Liver (tissue), 8 donors: ENCODE measurements at regions not wholly inside any gene's neighbourhood (a gene's known extent, or its start where the extent isn't known, plus 50 kb on each side); places are given as distances from the start of the nearest gene placed in this dataset.

Experiments
- DNase-seq: peaks from one replicate; pipeline ENCODE4 v3.0.0-alpha.2; 2017; ENCODE audit warnings: low spot score
- H3K27ac ChIP-seq, 2 donors: one replicate each; pipeline ENCODE4 v1.7.0; 2013; ENCODE audit warnings: inconsistent platforms in 2 of 2, low read length in 2 of 2, control low read depth in 1 of 2, low read depth in 1 of 2, mild to moderate bottlenecking in 1 of 2
- H3K27me3 ChIP-seq, 4 donors: one replicate each; pipeline versions ENCODE4 v1.6.1 to v1.7.0; 2013; ENCODE audit warnings: low read length in 3 of 4, inconsistent platforms in 1 of 4, mild to moderate bottlenecking in 1 of 4, moderate library complexity in 1 of 4; ENCODE audit not compliant: control insufficient read depth in 4 of 4, insufficient read depth in 4 of 4
- H3K36me3 ChIP-seq, 4 donors: one replicate each; pipeline versions ENCODE4 v1.6.1 to v1.7.0; 2013; ENCODE audit warnings: low read length in 3 of 4, mild to moderate bottlenecking in 3 of 4, low read depth in 1 of 4, moderate library complexity in 1 of 4; ENCODE audit not compliant: control insufficient read depth in 4 of 4, insufficient read depth in 3 of 4
- H3K4me1 ChIP-seq, 4 donors: one replicate each; pipeline versions ENCODE4 v1.6.1 to v1.7.0; 2013; ENCODE audit warnings: low read length in 3 of 4, mild to moderate bottlenecking in 3 of 4, moderate library complexity in 1 of 4; ENCODE audit not compliant: control insufficient read depth in 4 of 4, insufficient read depth in 4 of 4
- H3K4me3 ChIP-seq, 3 donors: one replicate each; pipeline versions ENCODE4 v1.6.1 to v1.7.0; 2013; ENCODE audit warnings: low read length in 3 of 3, control low read depth in 1 of 3, low read depth in 1 of 3, mild to moderate bottlenecking in 1 of 3
- H3K9ac ChIP-seq, 2 donors: one replicate each; pipeline ENCODE4 v1.7.0; 2013; ENCODE audit warnings: low read length in 2 of 2, mild to moderate bottlenecking in 2 of 2, moderate library complexity in 2 of 2, control low read depth in 1 of 2, low read depth in 1 of 2
- H3K9me3 ChIP-seq, 4 donors: one replicate each; pipeline versions ENCODE4 v1.6.1 to v1.7.0; 2013; ENCODE audit warnings: low read length in 3 of 4; ENCODE audit not compliant: control insufficient read depth in 4 of 4
- EGR1 ChIP-seq, 2 donors: IDR thresholded peaks; 2 replicates each; pipeline ENCODE4 v1.6.1; 2016 to 2018; ENCODE audit warnings: antibody characterized with exemption in 2 of 2, low read depth in 2 of 2
- FOXA1 ChIP-seq: IDR thresholded peaks from 2 replicates; pipeline ENCODE4 v1.6.1; 2016; ENCODE audit warnings: antibody characterized with exemption
- FOXA2 ChIP-seq: IDR thresholded peaks from 2 replicates; pipeline ENCODE4 v1.6.1; 2016; ENCODE audit warnings: antibody characterized with exemption
- GABPA ChIP-seq, 2 donors: IDR thresholded peaks in 1 of 2; conservative IDR thresholded peaks in 1 of 2; 2 replicates each; pipeline ENCODE4 v1.6.1; 2016; ENCODE audit warnings: antibody characterized with exemption in 2 of 2, mild to moderate bottlenecking in 1 of 2, moderate library complexity in 1 of 2
- HNF4A ChIP-seq, 2 donors: conservative IDR thresholded peaks; 2 replicates each; pipeline ENCODE4 v1.6.1; 2016; ENCODE audit warnings: antibody characterized with exemption in 2 of 2, mild to moderate bottlenecking in 2 of 2
- HNF4G ChIP-seq: IDR thresholded peaks from 2 replicates; pipeline ENCODE4 v1.6.1; 2016; ENCODE audit warnings: antibody characterized with exemption
- JUND ChIP-seq, 2 donors: IDR thresholded peaks; 2 replicates each; pipeline ENCODE4 v1.6.1; 2016; ENCODE audit warnings: antibody characterized with exemption in 2 of 2
- NR2F2 ChIP-seq: IDR thresholded peaks from 2 replicates; pipeline ENCODE4 v1.6.1; 2016; ENCODE audit warnings: antibody characterized with exemption
- RAD21 ChIP-seq, 2 donors: IDR thresholded peaks; 2 replicates each; pipeline ENCODE4 v1.6.1; 2016; ENCODE audit warnings: antibody characterized with exemption in 2 of 2, mild to moderate bottlenecking in 2 of 2
- RXRA ChIP-seq, 2 donors: IDR thresholded peaks; 2 replicates each; pipeline ENCODE4 v1.6.1; 2017 to 2018; ENCODE audit warnings: antibody characterized with exemption in 2 of 2, mild to moderate bottlenecking in 1 of 2
- SP1 ChIP-seq: IDR thresholded peaks from 2 replicates; pipeline ENCODE4 v1.6.1; 2018; ENCODE audit warnings: antibody characterized with exemption, mild to moderate bottlenecking
- TAF1 ChIP-seq: conservative IDR thresholded peaks from 2 replicates; pipeline ENCODE4 v1.6.1; 2016; ENCODE audit warnings: antibody characterized with exemption, mild to moderate bottlenecking
- YY1 ChIP-seq: IDR thresholded peaks from 2 replicates; pipeline ENCODE4 v1.6.1; 2016; ENCODE audit warnings: antibody characterized with exemption, mild to moderate bottlenecking
- WGBS: extraction: QIAGEN DNeasy Blood & Tissue Kit; methylation state at CpG from one replicate; pipeline ENCODE4 v1.1.7; 2013; 5-methylcytosine and 5-hydroxymethylcytosine counted together
- TF ChIP-seq, protein P1 (sequence below): IDR thresholded peaks from 2 replicates; pipeline ENCODE4 v1.6.1; 2016; ENCODE audit warnings: antibody characterized with exemption
- TF ChIP-seq, protein P2 (sequence below): IDR thresholded peaks from 2 replicates; pipeline ENCODE4 v1.6.1; 2016; ENCODE audit warnings: antibody characterized with exemption, mild to moderate bottlenecking
- TF ChIP-seq, protein P3 (sequence below): fragments of 150-350 bp; IDR thresholded peaks from 2 replicates; pipeline ENCODE4 v1.5.1; 2017; ENCODE audit warnings: improper control_type of control experiment, low read depth, low read length; ENCODE audit not compliant: missing input control
- TF ChIP-seq, protein P4 (sequence below): IDR thresholded peaks from 2 replicates; pipeline ENCODE4 v1.6.1; 2016; ENCODE audit warnings: antibody characterized with exemption
- TF ChIP-seq, protein P5 (sequence below): IDR thresholded peaks from 2 replicates; pipeline ENCODE4 v1.6.1; 2016; ENCODE audit warnings: antibody characterized with exemption
- donor health status: healthy.
- donor health status: healthy.
- donor health status: healthy.
- donor health status: healthy.
- donor health status: healthy.

DNA sequence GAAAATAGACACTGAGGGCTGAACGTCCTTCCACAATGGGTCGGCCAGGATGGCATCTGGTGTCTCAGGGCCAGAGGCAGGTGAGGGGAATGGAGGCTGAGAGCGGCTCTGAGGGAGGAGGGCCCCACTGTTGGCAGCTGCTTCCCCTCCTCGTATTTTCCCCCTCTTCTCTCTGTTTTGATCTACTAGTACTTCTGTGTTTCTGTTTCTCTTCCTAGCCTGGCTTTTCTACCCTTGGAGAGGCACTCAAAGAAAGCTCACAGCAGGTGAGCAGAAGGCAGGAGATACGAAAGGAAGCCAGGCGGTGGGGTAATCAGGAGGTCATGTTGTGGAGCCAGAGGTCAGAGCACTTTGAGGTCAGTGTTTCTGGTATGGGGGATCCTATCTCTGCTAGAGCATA is 151.8 kb upstream of the GATB start:
- 55% methylated on average over 6 of the region's 6 CpGs for WGBS
- Histone ChIP-seq H3K4me3 (no peak overlapping the region), H3K27ac (no peak overlapping the region), H3K9me3 (no peaks in the 10 kb centered on the region), H3K36me3 (no peaks in the 10 kb centered on the region), H3K4me1 (no peaks in the 10 kb centered on the region), H3K9ac (no peak overlapping the region), H3K27me3 (peaks cover 0 to 4% (median 0%) of the 10 kb centered on the region in 4 donors)
- DNase-seq: no peak
- no peak for TF ChIP-seq HNF4A (conservative IDR thresholded peaks at IDR 0.05)
- TF ChIP-seq, protein P1, sequence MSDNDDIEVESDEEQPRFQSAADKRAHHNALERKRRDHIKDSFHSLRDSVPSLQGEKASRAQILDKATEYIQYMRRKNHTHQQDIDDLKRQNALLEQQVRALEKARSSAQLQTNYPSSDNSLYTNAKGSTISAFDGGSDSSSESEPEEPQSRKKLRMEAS: no peak
- TF ChIP-seq NR2F2: no peak
- TF ChIP-seq HNF4G: no peak
- no peak for TF ChIP-seq RAD21 (IDR thresholded peaks at IDR 0.05)
- no peak for TF ChIP-seq YY1
- TF ChIP-seq GABPA (IDR thresholded peaks at IDR 0.05 in 1 of 2, conservative IDR thresholded peaks at IDR 0.05 in 1 of 2): no peak
- no peak for TF ChIP-seq EGR1 (IDR thresholded peaks at IDR 0.05; ENCODE audit: low read depth in 2 of 2)
- TF ChIP-seq, protein P2, sequence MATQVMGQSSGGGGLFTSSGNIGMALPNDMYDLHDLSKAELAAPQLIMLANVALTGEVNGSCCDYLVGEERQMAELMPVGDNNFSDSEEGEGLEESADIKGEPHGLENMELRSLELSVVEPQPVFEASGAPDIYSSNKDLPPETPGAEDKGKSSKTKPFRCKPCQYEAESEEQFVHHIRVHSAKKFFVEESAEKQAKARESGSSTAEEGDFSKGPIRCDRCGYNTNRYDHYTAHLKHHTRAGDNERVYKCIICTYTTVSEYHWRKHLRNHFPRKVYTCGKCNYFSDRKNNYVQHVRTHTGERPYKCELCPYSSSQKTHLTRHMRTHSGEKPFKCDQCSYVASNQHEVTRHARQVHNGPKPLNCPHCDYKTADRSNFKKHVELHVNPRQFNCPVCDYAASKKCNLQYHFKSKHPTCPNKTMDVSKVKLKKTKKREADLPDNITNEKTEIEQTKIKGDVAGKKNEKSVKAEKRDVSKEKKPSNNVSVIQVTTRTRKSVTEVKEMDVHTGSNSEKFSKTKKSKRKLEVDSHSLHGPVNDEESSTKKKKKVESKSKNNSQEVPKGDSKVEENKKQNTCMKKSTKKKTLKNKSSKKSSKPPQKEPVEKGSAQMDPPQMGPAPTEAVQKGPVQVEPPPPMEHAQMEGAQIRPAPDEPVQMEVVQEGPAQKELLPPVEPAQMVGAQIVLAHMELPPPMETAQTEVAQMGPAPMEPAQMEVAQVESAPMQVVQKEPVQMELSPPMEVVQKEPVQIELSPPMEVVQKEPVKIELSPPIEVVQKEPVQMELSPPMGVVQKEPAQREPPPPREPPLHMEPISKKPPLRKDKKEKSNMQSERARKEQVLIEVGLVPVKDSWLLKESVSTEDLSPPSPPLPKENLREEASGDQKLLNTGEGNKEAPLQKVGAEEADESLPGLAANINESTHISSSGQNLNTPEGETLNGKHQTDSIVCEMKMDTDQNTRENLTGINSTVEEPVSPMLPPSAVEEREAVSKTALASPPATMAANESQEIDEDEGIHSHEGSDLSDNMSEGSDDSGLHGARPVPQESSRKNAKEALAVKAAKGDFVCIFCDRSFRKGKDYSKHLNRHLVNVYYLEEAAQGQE: no peak
- TF ChIP-seq, protein P3, sequence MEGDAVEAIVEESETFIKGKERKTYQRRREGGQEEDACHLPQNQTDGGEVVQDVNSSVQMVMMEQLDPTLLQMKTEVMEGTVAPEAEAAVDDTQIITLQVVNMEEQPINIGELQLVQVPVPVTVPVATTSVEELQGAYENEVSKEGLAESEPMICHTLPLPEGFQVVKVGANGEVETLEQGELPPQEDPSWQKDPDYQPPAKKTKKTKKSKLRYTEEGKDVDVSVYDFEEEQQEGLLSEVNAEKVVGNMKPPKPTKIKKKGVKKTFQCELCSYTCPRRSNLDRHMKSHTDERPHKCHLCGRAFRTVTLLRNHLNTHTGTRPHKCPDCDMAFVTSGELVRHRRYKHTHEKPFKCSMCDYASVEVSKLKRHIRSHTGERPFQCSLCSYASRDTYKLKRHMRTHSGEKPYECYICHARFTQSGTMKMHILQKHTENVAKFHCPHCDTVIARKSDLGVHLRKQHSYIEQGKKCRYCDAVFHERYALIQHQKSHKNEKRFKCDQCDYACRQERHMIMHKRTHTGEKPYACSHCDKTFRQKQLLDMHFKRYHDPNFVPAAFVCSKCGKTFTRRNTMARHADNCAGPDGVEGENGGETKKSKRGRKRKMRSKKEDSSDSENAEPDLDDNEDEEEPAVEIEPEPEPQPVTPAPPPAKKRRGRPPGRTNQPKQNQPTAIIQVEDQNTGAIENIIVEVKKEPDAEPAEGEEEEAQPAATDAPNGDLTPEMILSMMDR: no peak
- TF ChIP-seq FOXA1: no peak
- no peak for TF ChIP-seq TAF1
- no peak for TF ChIP-seq RXRA (IDR thresholded peaks at IDR 0.05)
- no peak for TF ChIP-seq JUND (IDR thresholded peaks at IDR 0.05)

DNA sequence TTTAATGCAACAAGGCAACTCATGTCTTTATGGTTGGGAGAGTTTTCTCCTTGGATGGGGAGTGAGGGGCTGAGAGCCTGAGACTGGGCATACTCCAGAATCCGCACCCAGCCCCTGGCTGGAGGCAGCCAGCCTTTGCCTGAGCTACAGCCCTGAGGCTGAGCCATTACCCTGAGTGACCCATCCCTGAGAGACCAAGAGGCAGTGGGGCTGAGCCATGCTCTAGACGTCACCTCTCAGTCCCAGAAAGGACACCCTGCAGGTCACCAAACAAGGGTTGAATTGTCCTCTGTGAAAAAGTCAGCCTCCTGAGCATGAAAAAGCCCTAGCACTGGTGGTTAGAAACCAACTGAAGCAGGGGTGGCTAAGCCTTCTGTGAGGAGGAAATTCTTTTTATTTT is 151.2 kb upstream of the GATB start:
- peaks cover 0 to 4% (median 0%) of the 10 kb centered on the region in 4 donors for H3K27me3 ChIP-seq
- TF ChIP-seq FOXA1: no peak
- no peak for TF ChIP-seq HNF4A (conservative IDR thresholded peaks at IDR 0.05)
- TF ChIP-seq, protein P4, sequence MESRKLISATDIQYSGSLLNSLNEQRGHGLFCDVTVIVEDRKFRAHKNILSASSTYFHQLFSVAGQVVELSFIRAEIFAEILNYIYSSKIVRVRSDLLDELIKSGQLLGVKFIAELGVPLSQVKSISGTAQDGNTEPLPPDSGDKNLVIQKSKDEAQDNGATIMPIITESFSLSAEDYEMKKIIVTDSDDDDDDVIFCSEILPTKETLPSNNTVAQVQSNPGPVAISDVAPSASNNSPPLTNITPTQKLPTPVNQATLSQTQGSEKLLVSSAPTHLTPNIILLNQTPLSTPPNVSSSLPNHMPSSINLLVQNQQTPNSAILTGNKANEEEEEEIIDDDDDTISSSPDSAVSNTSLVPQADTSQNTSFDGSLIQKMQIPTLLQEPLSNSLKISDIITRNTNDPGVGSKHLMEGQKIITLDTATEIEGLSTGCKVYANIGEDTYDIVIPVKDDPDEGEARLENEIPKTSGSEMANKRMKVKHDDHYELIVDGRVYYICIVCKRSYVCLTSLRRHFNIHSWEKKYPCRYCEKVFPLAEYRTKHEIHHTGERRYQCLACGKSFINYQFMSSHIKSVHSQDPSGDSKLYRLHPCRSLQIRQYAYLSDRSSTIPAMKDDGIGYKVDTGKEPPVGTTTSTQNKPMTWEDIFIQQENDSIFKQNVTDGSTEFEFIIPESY: no peak
- no peak for TF ChIP-seq RXRA (IDR thresholded peaks at IDR 0.05)
- no peak for TF ChIP-seq SP1
- no peak for TF ChIP-seq FOXA2
- TF ChIP-seq, protein P1: no peak
- no peak for TF ChIP-seq EGR1 (IDR thresholded peaks at IDR 0.05; ENCODE audit: low read depth in 2 of 2)
- TF ChIP-seq, protein P5, sequence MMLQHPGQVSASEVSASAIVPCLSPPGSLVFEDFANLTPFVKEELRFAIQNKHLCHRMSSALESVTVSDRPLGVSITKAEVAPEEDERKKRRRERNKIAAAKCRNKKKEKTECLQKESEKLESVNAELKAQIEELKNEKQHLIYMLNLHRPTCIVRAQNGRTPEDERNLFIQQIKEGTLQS: no peak
- no peak for TF ChIP-seq HNF4G
- TF ChIP-seq, protein P2: no peak
- no peak for TF ChIP-seq TAF1
- TF ChIP-seq NR2F2: no peak
- no peaks in the 10 kb centered on the region for H3K36me3 ChIP-seq
- H3K4me3 ChIP-seq: no peak overlapping the region
- H3K9ac ChIP-seq: no peak overlapping the region
- H3K4me1 ChIP-seq: no peaks in the 10 kb centered on the region
- WGBS: 58% methylated on average over 2 of the region's 2 CpGs
- no peaks in the 10 kb centered on the region for H3K9me3 ChIP-seq
- H3K27ac ChIP-seq: no peak overlapping the region
- no peak for DNase-seq
